GM21619 (cell line): ENCODE measurements at regions not wholly inside any gene's neighbourhood (a gene's known extent, or its start where the extent isn't known, plus 50 kb on each side); places are given as distances from the start of the nearest gene placed in this dataset.
"Not testable (repeated sequence)": the region's sequence is repeated elsewhere in the genome, so short reads cannot be mapped to it uniquely, and the experiment has no call there.

Source experiments
- ATAC-seq: cut with Tn5 transposase; IDR thresholded peaks from one replicate; pipeline ENCODE4 v1.9.1; 2021; ENCODE audit not compliant: unreplicated experiment

GRCh38 chr3:3902161-3902560 lies 102.9 kb downstream of the LRRN1 start:
- no peak for ATAC-seq

- no peak for ATAC-seq
These were observed 106.9 kb downstream of the LRRN1 start for GRCh38 chr3:3906171-3906570.

GRCh38 chr3:3907023-3907422 lies 107.8 kb downstream of the LRRN1 start:
- no peak for ATAC-seq

GRCh38 chr3:3918763-3919162 lies 119.5 kb downstream of the LRRN1 start:
- ATAC-seq = no peak

- no peak for ATAC-seq
These were observed 120.1 kb downstream of the LRRN1 start for GRCh38 chr3:3919316-3919715.

- no peak for ATAC-seq
These were observed 124.4 kb downstream of the LRRN1 start for GRCh38 chr3:3923619-3924018.

- ATAC-seq = no peak
These were observed 128.0 kb downstream of the LRRN1 start for GRCh38 chr3:3927198-3927597.

GRCh38 chr3:3927965-3928364 lies 128.7 kb downstream of the LRRN1 start:
- ATAC-seq = no peak

GRCh38 chr3:3941380-3941779 lies 142.1 kb downstream of the LRRN1 start:
- not testable (repeated sequence) for ATAC-seq

GRCh38 chr3:3951071-3951470 lies 151.8 kb downstream of the LRRN1 start:
- no peak for ATAC-seq

- no peak for ATAC-seq
These were observed 152.3 kb downstream of the LRRN1 start for GRCh38 chr3:3951501-3951900.

- ATAC-seq = not testable (repeated sequence)
These were observed 163.6 kb downstream of the LRRN1 start for GRCh38 chr3:3962867-3963266.

- ATAC-seq = no peak
These were observed 184.8 kb downstream of the LRRN1 start for GRCh38 chr3:3984053-3984452.

GRCh38 chr3:3991598-3991997 lies 192.4 kb downstream of the LRRN1 start:
- no peak for ATAC-seq

GRCh38 chr3:3992312-3992874 lies 193.2 kb downstream of the LRRN1 start:
- ATAC-seq = no peak

- ATAC-seq = peak; percentile 90
These were observed 199.1 kb downstream of the LRRN1 start for GRCh38 chr3:3998140-3998922.

GRCh38 chr3:3999340-3999739 lies 200.1 kb downstream of the LRRN1 start:
- not testable (repeated sequence) for ATAC-seq

GRCh38 chr3:4001976-4002375 lies 202.7 kb downstream of the LRRN1 start:
- no peak for ATAC-seq

GRCh38 chr3:4006288-4006687 lies 207.1 kb downstream of the LRRN1 start:
- ATAC-seq = no peak

- no peak for ATAC-seq
These were observed 209.0 kb downstream of the LRRN1 start for GRCh38 chr3:4008205-4008604.

GRCh38 chr3:4011166-4011565 lies 211.9 kb downstream of the LRRN1 start:
- ATAC-seq = no peak

- ATAC-seq = no peak
These were observed 216.2 kb downstream of the LRRN1 start for GRCh38 chr3:4015426-4015825.

- ATAC-seq = no peak
These were observed 220.3 kb downstream of the LRRN1 start for GRCh38 chr3:4019501-4019900.
